Right kidney (tissue), 1 donor: ENCODE measurements at regions not wholly inside any gene's neighbourhood (a gene's known extent, or its start where the extent isn't known, plus 50 kb on each side); places are given as distances from the start of the nearest gene placed in this dataset.
"Not testable (repeated sequence)": the region's sequence is repeated elsewhere in the genome, so short reads cannot be mapped to it uniquely, and the experiment has no call there.

ENCODE experiments used
- DNase-seq: peaks from one replicate; pipeline ENCODE4 v3.0.0-alpha.2; 2016

GRCh38 chr1:112855152-112855828 is 100.7 kb downstream of the SLC16A1 start:
- no peak for DNase-seq

- peak; percentile 48 for DNase-seq
These were observed 101.5 kb downstream of the SLC16A1 start for GRCh38 chr1:112854368-112854984.

GRCh38 chr1:112853915-112854314 is 102.1 kb downstream of the SLC16A1 start:
- DNase-seq = not testable (repeated sequence)

- DNase-seq = no peak
These were observed 103.1 kb downstream of the SLC16A1 start for GRCh38 chr1:112852934-112853333.

- no peak for DNase-seq
These were observed 103.7 kb downstream of the SLC16A1 start for GRCh38 chr1:112852276-112852675.

GRCh38 chr1:112850034-112850757 is 105.8 kb downstream of the SLC16A1 start:
- DNase-seq = no peak

- DNase-seq = peak; percentile 79
These were observed 106.5 kb downstream of the SLC16A1 start for GRCh38 chr1:112849425-112850033.

DNA sequence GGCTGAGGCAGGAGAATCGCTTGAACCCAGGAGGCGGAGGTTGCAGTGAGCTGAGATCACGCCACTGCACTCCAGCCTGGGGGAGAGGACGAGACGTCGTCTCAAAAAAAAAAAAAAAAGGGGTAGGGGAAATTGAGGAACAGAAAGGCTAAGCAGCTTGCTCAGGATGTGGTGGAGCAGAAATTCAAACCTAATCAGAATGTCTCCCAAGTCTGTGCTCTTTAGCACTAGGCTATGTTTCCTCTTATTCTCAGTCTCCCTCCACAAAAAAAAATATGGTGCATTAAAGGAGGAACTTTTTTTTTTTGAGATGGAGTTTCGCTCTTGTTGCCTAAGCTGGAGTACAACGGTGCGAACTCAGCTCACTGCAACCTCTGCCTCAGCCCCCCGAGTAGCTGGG is 114.2 kb downstream of the SLC16A1 start:
- DNase-seq = no peak

DNA sequence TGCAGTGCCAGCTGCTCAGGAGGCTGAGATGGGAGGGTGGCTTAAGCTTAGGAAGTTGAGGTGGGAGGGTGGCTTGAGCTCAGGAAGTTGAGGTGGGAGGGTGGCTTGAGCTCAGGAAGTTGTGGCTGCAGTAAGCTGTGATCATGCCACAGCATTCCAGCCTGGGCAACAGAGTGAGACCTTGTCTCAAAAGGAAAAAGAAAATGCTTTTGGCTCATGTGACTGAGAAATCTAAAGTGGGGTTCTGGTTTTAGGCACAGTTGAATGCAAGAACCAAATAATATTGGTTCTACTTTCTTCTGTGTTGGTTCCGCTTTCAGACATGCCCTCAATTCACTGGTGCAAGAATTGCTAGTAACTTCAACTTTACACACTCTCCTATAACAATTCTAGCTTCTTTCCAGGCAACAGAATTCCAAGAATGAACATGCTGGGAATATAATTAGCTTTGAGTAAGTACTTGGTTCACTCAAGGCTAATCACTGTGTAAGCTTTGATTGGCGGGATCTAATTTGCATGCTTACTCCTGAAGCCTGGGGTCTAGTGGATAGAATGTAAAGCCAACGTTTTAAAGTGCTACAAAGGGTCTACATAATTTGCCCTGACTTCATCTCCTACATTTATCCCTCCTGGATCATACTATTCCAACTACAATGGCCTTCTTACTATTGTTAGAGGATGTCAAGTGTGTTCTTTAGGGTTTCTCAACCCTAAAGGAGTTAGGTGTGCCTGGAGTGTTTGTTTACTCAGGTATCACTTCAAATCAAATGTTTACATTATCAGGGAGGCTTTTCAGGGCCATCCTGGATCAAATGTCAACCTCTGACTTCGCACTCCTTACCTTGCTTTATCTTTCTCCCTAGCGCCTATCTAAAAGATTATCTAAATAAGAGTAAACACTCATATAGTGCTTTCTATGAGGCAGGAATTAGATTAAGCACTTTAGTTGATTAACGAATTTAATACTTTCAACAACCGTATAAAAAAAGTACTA is 115.1 kb downstream of the SLC16A1 start:
- no peak for DNase-seq

DNA sequence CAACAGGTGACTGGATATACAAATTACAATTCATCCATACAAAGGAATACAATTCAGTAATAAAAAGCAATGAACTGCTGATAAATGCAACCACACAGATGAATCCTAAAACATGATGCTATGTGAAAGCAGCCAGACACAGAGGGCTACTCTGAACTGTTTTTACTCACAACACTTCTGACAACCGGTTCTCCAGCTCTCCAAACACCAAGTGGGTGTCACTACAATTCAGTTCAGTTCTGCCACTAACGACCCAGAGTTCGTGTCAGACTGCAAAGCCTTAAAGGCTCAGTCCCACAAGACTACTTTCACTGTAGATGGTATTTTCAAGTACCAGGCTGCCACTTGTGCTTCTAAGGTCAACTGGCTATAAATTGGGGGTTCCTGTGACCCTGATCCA is 119.4 kb downstream of the SLC16A1 start:
- DNase-seq = no peak

GRCh38 chr1:112833806-112834205 is 118.7 kb upstream of the PPM1J start:
- no peak for DNase-seq

DNA sequence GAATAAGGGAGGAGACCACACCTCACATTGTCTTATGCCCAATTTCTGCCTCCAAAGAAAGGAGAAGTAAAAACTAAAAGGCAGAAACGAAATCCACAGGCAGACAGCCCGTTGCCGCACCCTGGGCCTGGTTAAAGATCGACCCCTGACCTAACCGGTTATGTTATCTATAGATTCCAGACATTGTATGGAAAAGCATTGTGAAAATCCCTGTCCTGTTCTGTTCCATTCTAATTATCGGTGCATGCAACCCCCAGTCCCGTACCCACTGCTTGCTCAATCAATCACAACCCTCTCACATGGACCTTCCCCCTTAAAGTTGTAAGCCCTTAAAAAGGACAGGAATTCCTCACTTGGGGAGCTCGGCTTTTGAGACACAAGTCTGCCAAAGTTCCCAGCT is 117.1 kb upstream of the PPM1J start:
- not testable (repeated sequence) for DNase-seq

DNA sequence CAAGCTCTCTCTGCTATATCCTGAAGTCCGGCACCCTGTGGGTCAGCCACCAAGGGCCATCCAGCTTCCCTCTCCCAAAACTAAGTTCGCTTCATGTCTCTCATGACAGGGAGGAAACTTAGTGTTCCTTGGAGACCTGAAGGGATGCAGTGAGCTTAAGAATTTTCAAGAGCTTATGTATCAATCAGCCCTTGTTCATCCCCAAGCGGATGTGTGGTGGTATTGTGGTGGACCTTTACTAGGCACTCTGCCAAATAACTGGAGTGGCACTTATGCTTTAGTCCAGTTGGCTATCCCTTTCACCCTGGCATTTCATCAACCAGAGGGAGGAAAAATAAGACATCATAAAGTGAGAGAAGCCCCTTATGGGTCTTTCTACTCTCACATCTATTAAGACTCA is 114.6 kb upstream of the PPM1J start:
- DNase-seq = not testable (repeated sequence)

- no peak for DNase-seq
These were observed 113.6 kb upstream of the PPM1J start for GRCh38 chr1:112828716-112829115.

DNA sequence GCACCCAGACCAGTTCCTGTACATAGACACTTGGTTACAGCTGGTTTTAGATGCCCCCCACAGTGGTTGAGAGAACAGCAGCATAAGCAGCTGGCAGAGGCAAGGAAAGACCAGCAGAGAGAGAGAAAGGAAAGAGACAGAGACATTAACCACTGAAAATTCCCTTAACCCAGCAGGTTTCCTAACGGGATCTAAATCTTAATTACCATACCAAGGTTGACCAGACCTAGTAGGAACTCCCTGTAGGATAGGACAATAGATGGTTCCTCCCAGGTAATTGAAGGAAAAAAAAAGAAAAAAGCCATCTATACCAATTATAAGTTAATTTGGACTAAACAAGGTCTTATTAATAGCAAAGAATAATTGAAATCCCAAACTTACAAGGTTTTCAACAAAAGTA is 112.3 kb upstream of the PPM1J start:
- not testable (repeated sequence) for DNase-seq

- DNase-seq = no peak
These were observed 111.2 kb upstream of the PPM1J start for GRCh38 chr1:112826217-112826944.

- DNase-seq = not testable (repeated sequence)
These were observed 110.6 kb upstream of the PPM1J start for GRCh38 chr1:112825563-112826216.

- DNase-seq = not testable (repeated sequence)
These were observed 109.9 kb upstream of the PPM1J start for GRCh38 chr1:112825075-112825474.

- DNase-seq = not testable (repeated sequence)
These were observed 106.4 kb upstream of the PPM1J start for GRCh38 chr1:112821307-112822063.
